Frontal cortex (tissue), 1 donor: ENCODE measurements at regions not wholly inside any gene's neighbourhood (a gene's known extent, or its start where the extent isn't known, plus 50 kb on each side); places are given as distances from the start of the nearest gene placed in this dataset. TPM values are rescaled to one million over a fixed set of nuclear protein-coding genes. Genes with fewer than 3 reads are reported as not detected.

Experiments
- small RNA-seq: library from RNA; depleted of rRNA; stranded (forward); fragments of <200 nt; gene quantifications from one replicate; pipeline ENCODE3, GENCODE V24; 2014

Small RNA genes lying in the stretch of these regions (small RNA-seq; reads per million reads assigned to genes)
- gene RF00096: not detected
